Spleen (tissue), 11 donors: ENCODE measurements at regions not wholly inside any gene's neighbourhood (a gene's known extent, or its start where the extent isn't known, plus 50 kb on each side); places are given as distances from the start of the nearest gene placed in this dataset.

ENCODE experiments used
- DNase-seq: peaks from one replicate; pipeline ENCODE4 v3.0.0-alpha.2; 2020
- H3K27ac ChIP-seq, 8 donors: fragments of 200-600 bp; sonication (generic) in 7 of 8; 1 replicate in 4 of 8; 2 replicates in 4 of 8; pipeline versions ENCODE4 v1.5.0 to v1.8.0; 2016 to 2021; ENCODE audit warnings: inconsistent platforms in 4 of 8, mild to moderate bottlenecking in 4 of 8, moderate library complexity in 1 of 8
- H3K27me3 ChIP-seq, 7 donors: fragments of 200-600 bp; sonication (generic) in 6 of 7; replicated peaks in 1 of 7; 1 replicate in 4 of 7; 2 replicates in 3 of 7; pipeline versions ENCODE4 v1.5.0 to v1.8.0; 2016 to 2021; ENCODE audit warnings: inconsistent platforms in 3 of 7, mild to moderate bottlenecking in 1 of 7
- H3K36me3 ChIP-seq, 6 donors: fragments of 200-600 bp; sonication (generic) in 5 of 6; 1 replicate in 4 of 6; 2 replicates in 2 of 6; pipeline versions ENCODE4 v1.5.0 to v1.8.0; 2016 to 2021; ENCODE audit warnings: inconsistent platforms in 2 of 6
- H3K4me1 ChIP-seq, 6 donors: fragments of 200-600 bp; sonication (generic) in 5 of 6; 1 replicate in 3 of 6; 2 replicates in 3 of 6; pipeline versions ENCODE4 v1.5.0 to v1.8.0; 2016 to 2021; ENCODE audit warnings: inconsistent platforms in 3 of 6
- H3K4me3 ChIP-seq, 8 donors: fragments of 200-600 bp; sonication (generic) in 7 of 8; 1 replicate in 4 of 8; 2 replicates in 4 of 8; pipeline versions ENCODE4 v1.5.0 to v1.8.0; 2016 to 2021; ENCODE audit warnings: inconsistent platforms in 4 of 8, mild to moderate bottlenecking in 4 of 8, moderate library complexity in 2 of 8
- H3K9me3 ChIP-seq, 8 donors: fragments of 200-600 bp; sonication (generic) in 7 of 8; 1 replicate in 4 of 8; 2 replicates in 4 of 8; pipeline versions ENCODE4 v1.5.0 to v1.8.0; 2016 to 2021; ENCODE audit warnings: inconsistent platforms in 4 of 8
- CTCF ChIP-seq, 11 experiments: fragments of 200-600 bp in 7 of 11; fragments of 450-650 bp in 4 of 11; sonication (generic) in 4 of 11; IDR thresholded peaks in 8 of 11; conservative IDR thresholded peaks in 3 of 11; 1 replicate in 7 of 11; 2 replicates in 4 of 11; pipeline versions ENCODE4 v1.4.0 to v1.8.0; 2016 to 2021; ENCODE audit warnings: antibody characterized with exemption in 11 of 11, inconsistent platforms in 4 of 11, mild to moderate bottlenecking in 1 of 11
- POLR2A ChIP-seq, 3 donors: fragments of 450-650 bp; IDR thresholded peaks; one replicate each; pipeline ENCODE4 v1.5.1; 2017; ENCODE audit warnings: antibody characterized with exemption in 3 of 3, mild to moderate bottlenecking in 1 of 3
- POLR2AphosphoS5 ChIP-seq, 3 donors: sonication (generic); formaldehyde crosslinking; IDR thresholded peaks; one replicate each; pipeline ENCODE4 v1.5.1; 2017; ENCODE audit warnings: antibody characterized with exemption in 3 of 3
- WGBS, 5 donors: extraction: QIAGEN DNeasy Blood & Tissue Kit in 3 of 5; methylation state at CpG; one replicate each; pipeline versions ENCODE4 v1.1.5 to v1.1.7; 2013 to 2018; 5-methylcytosine and 5-hydroxymethylcytosine counted together
- intact Hi-C: fragments of 100-400 bp; cut with DNase I; formaldehyde crosslinking; loops from one replicate; pipeline ENCODE4 v1.15.0; 2023; ENCODE audit warnings: low total_unique reads
- donor health status: healthy with polysubstance abuse.
- donor health status: DM: no; HTN: no; CAD: no; lungs with moderate emphysema.
- donor health status: DM: no; HTN: no; CAD: no.
- donor health status: Bipolar disorder and iron deficiency.
- donor health status: healthy.
- donor health status: DM: no; HTN: no; CAD: no.
- donor health status: DM: yes; HTN: yes; CAD: no.

GRCh38 chr10:20615395-20615794 lies 281.7 kb downstream of the NEBL start:
- H3K36me3 ChIP-seq = no peaks in the 10 kb centered on the region
- DNase-seq = no peak
- TF ChIP-seq CTCF (IDR thresholded peaks at IDR 0.05 in 8 of 11, conservative IDR thresholded peaks at IDR 0.05 in 3 of 11) (no peak), POLR2AphosphoS5 (IDR thresholded peaks at IDR 0.05) (no peak), POLR2A (IDR thresholded peaks at IDR 0.05) (no peak)
- H3K4me3 ChIP-seq = no peak overlapping the region
- H3K4me1 ChIP-seq = peaks cover 0 to 15% (median 3%) of the 10 kb centered on the region in 6 donors
- no peaks in the 10 kb centered on the region for H3K27me3 ChIP-seq
- intact Hi-C loops = no loop called here
- WGBS, 5 donors = 70 to 83% (median 81%) methylated on average over 1 of the region's 1 CpG
- peaks cover 0 to 7% (median 0%) of the 10 kb centered on the region in 8 donors for H3K9me3 ChIP-seq
- H3K27ac ChIP-seq = no peak overlapping the region

DNA sequence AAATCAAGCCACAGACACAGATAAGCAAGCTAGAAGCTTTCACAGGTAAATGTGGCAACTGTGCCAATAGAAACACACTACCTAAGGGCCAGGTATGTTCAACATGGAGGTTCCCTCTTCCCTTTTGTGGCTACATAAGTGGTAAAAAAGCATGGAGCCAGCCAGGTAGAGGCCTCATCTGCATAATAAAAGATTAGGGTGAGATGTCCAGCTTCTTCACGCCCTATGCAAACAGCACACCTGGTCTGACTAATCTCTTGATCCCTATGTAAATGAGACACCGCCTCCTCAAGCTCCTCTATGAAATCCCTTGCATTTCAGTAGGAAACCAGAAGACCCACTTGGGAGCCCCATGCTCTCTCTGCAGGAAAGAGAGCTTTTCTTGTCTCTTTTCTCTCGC lies 282.2 kb downstream of the NEBL start:
- WGBS, 5 donors = 82 to 92% (median 87%) methylated on average over 3 of the region's 3 CpGs
- intact Hi-C loops = no loop called here
- DNase-seq = no peak

DNA sequence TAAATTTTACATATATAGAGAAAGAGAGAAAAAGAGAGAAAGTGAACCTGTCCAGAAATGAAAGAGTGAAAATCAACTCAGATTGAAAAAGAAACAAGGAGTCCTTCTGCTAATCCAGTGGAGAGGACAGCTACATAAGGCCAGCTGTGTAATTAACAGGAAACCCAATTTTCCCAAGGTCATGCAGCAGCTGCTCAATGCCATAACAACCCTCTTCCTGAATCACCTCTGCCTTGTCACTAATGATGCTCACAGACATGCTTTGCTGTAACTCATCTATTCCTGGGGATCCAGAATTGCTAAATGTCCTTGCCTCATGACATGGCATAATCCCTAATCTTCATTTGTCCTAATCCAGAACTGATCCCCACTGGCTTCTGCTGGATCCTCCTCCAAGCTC lies 288.6 kb downstream of the NEBL start:
- H3K27me3 ChIP-seq = no peaks in the 10 kb centered on the region
- no peaks in the 10 kb centered on the region for H3K4me1 ChIP-seq
- peaks cover 0 to 23% (median 2%) of the 10 kb centered on the region in 8 donors for H3K9me3 ChIP-seq
- no peak overlapping the region for H3K27ac ChIP-seq
- no peak for DNase-seq
- no peaks in the 10 kb centered on the region for H3K36me3 ChIP-seq
- intact Hi-C loops = no loop called here
- H3K4me3 ChIP-seq = no peak overlapping the region
- TF ChIP-seq POLR2A (IDR thresholded peaks at IDR 0.05) (no peak), CTCF (IDR thresholded peaks at IDR 0.05 in 8 of 11, conservative IDR thresholded peaks at IDR 0.05 in 3 of 11) (no peak), POLR2AphosphoS5 (IDR thresholded peaks at IDR 0.05) (no peak)

More for the DNA sequence above, 282.2 kb downstream of the NEBL start:
- H3K27ac ChIP-seq = no peak overlapping the region
- no peaks in the 10 kb centered on the region for H3K36me3 ChIP-seq
- TF ChIP-seq POLR2A (IDR thresholded peaks at IDR 0.05) (no peak), POLR2AphosphoS5 (IDR thresholded peaks at IDR 0.05) (no peak), CTCF (IDR thresholded peaks at IDR 0.05 in 8 of 11, conservative IDR thresholded peaks at IDR 0.05 in 3 of 11) (no peak)
- peaks cover 0 to 15% (median 3%) of the 10 kb centered on the region in 6 donors for H3K4me1 ChIP-seq
- peaks cover 0 to 12% (median 0%) of the 10 kb centered on the region in 8 donors for H3K9me3 ChIP-seq
- no peaks in the 10 kb centered on the region for H3K27me3 ChIP-seq
- no peak overlapping the region for H3K4me3 ChIP-seq

- Histone ChIP-seq H3K27ac (no peak overlapping the region), H3K4me3 (no peak overlapping the region), H3K9me3 (peaks cover 0 to 23% (median 2%) of the 10 kb centered on the region in 8 donors), H3K4me1 (no peaks in the 10 kb centered on the region), H3K27me3 (no peaks in the 10 kb centered on the region), H3K36me3 (no peaks in the 10 kb centered on the region)
- 81 to 88% (median 83%) methylated on average over 5 of the region's 5 CpGs for WGBS, 5 donors
- TF ChIP-seq CTCF (IDR thresholded peaks at IDR 0.05 in 8 of 11, conservative IDR thresholded peaks at IDR 0.05 in 3 of 11) = no peak
- TF ChIP-seq POLR2AphosphoS5 (IDR thresholded peaks at IDR 0.05) = no peak
- no peak for TF ChIP-seq POLR2A (IDR thresholded peaks at IDR 0.05)
- intact Hi-C loops = no loop called here
- DNase-seq = no peak
Observed at GRCh38 chr10:20606985-20607384, 290.1 kb downstream of the NEBL start.
